Fibroblast of mammary gland (primary cell): ENCODE measurements at regions not wholly inside any gene's neighbourhood (a gene's known extent, or its start where the extent isn't known, plus 50 kb on each side); places are given as distances from the start of the nearest gene placed in this dataset.
"Not testable (repeated sequence)": the region's sequence is repeated elsewhere in the genome, so short reads cannot be mapped to it uniquely, and the experiment has no call there.

ENCODE experiments used
- DNase-seq: peaks from one replicate; pipeline ENCODE4 v3.0.0-alpha.2; 2010; ENCODE audit warnings: low read depth
- H3K4me3 ChIP-seq: 2 replicates; pipeline ENCODE4 v1.5.1; 2011; ENCODE audit warnings: low read depth, mild to moderate bottlenecking, low read length, moderate library complexity; ENCODE audit not compliant: control insufficient read depth
- CTCF ChIP-seq: conservative IDR thresholded peaks from 2 replicates; pipeline ENCODE4 v1.5.1; 2011; ENCODE audit warnings: low read depth, low read length, inconsistent platforms; ENCODE audit not compliant: control insufficient read depth, insufficient read depth

- no peak for DNase-seq
- no peak overlapping the region for H3K4me3 ChIP-seq
- no peak for TF ChIP-seq CTCF
These were observed 77.4 kb upstream of the MID1 start for GRCh38 chrX:10697616-10698317.

GRCh38 chrX:10698318-10698640 is 77.9 kb upstream of the MID1 start:
- no peak for TF ChIP-seq CTCF
- DNase-seq: no peak
- H3K4me3 ChIP-seq: no peak overlapping the region

- H3K4me3 ChIP-seq: no peak overlapping the region
- DNase-seq: peak; percentile 21
- no peak for TF ChIP-seq CTCF
These were observed 81.6 kb upstream of the MID1 start for GRCh38 chrX:10702031-10702430.

GRCh38 chrX:10706342-10706741 is 86.0 kb upstream of the MID1 start:
- TF ChIP-seq CTCF: peak; percentile 2
- H3K4me3 ChIP-seq, DNase-seq: not testable (repeated sequence)

GRCh38 chrX:10707773-10708172 is 87.4 kb upstream of the MID1 start:
- DNase-seq: no peak
- no peak overlapping the region for H3K4me3 ChIP-seq
- no peak for TF ChIP-seq CTCF

- no peak overlapping the region for H3K4me3 ChIP-seq
- DNase-seq: no peak
- no peak for TF ChIP-seq CTCF
These were observed 88.9 kb upstream of the MID1 start for GRCh38 chrX:10709276-10709675.

- H3K4me3 ChIP-seq: no peak overlapping the region
- TF ChIP-seq CTCF: no peak
- no peak for DNase-seq
These were observed 94.1 kb upstream of the MID1 start for GRCh38 chrX:10714531-10714930.
